IMR-90 (cell line): ENCODE measurements at regions not wholly inside any gene's neighbourhood (a gene's known extent, or its start where the extent isn't known, plus 50 kb on each side); places are given as distances from the start of the nearest gene placed in this dataset.

ENCODE experiments used
- ATAC-seq: fragments of 200-7000 bp; cut with Tn5 transposase; 2 replicates; pipeline ENCODE4 v1.9.1; 2020; ENCODE audit warnings: low read depth, mild to moderate bottlenecking, moderate library complexity
- BruUV-seq: library from RNA; stranded (reverse); fragments of 400-500 nt; replicated peaks from 2 replicates; lab custom pipeline; 2021; lab: Mats Ljungman, UMichigan
- CTCF ChIA-PET: fragments of 300-600 bp; formaldehyde crosslinking; extraction: SDS; loops from one replicate; lab custom pipeline; 2021; ENCODE audit warnings: antibody characterized with exemption; lab: Yijun Ruan, JAX
- POLR2A ChIA-PET: fragments of 300-600 bp; sonication (Branson Sonifier 250); formaldehyde crosslinking; loops from one replicate; lab custom pipeline; 2022; ENCODE audit warnings: antibody characterized with exemption; ENCODE audit not compliant: unreplicated experiment; lab: Charles Lee
- DNase-seq: peaks from one replicate; pipeline ENCODE4 v3.0.0; 2013
- H2AFZ ChIP-seq: replicated peaks from 2 replicates; pipeline ENCODE3; 2013; ENCODE audit warnings: low read length, mild to moderate bottlenecking; ENCODE audit not compliant: poor library complexity
- H2AK5ac ChIP-seq: 2 replicates; pipeline ENCODE4 v1.6.1; 2013; ENCODE audit warnings: low read depth, low read length, inconsistent platforms
- H2AK9ac ChIP-seq: replicated peaks from 2 replicates; pipeline ENCODE3; 2013; ENCODE audit warnings: mild to moderate bottlenecking, low read depth, low read length, moderate library complexity; ENCODE audit not compliant: poor library complexity
- H2BK120ac ChIP-seq: 2 replicates; pipeline ENCODE4 v1.6.1; 2013; ENCODE audit warnings: low read depth, low read length, inconsistent platforms
- H2BK15ac ChIP-seq: 3 replicates; pipeline ENCODE4 v1.6.1; 2013; ENCODE audit warnings: low read depth, low read length, inconsistent platforms
- H2BK20ac ChIP-seq: 2 replicates; pipeline ENCODE4 v1.6.1; 2013; ENCODE audit warnings: low read depth, mild to moderate bottlenecking, inconsistent platforms, low read length, moderate library complexity
- H2BK5ac ChIP-seq: 2 replicates; pipeline ENCODE4 v1.6.1; 2013; ENCODE audit warnings: mild to moderate bottlenecking, low read depth, low read length, inconsistent platforms; ENCODE audit not compliant: poor library complexity, severe bottlenecking
- H3K14ac ChIP-seq: replicated peaks from 2 replicates; pipeline ENCODE4 v1.6.1; 2013; ENCODE audit warnings: low read depth, low read length, inconsistent platforms
- H3K18ac ChIP-seq: 2 replicates; pipeline ENCODE4 v1.6.1; 2013; ENCODE audit warnings: low read depth, low read length, control low read depth
- H3K23ac ChIP-seq: 2 replicates; pipeline ENCODE4 v1.6.1; 2013; ENCODE audit warnings: low read depth, low read length, inconsistent platforms
- H3K27ac ChIP-seq: 2 replicates; pipeline ENCODE4 v1.5.1; 2013; ENCODE audit warnings: mild to moderate bottlenecking, control low read depth, low read length; ENCODE audit not compliant: insufficient read depth
- H3K27me3 ChIP-seq: 2 replicates; pipeline ENCODE4 v1.6.1; 2013; ENCODE audit warnings: low read length; ENCODE audit not compliant: control insufficient read depth, insufficient read depth
- H3K36me3 ChIP-seq: 2 replicates; pipeline ENCODE4 v1.6.1; 2013; ENCODE audit warnings: low read length, mixed read lengths; ENCODE audit not compliant: control insufficient read depth, insufficient read depth
- H3K4ac ChIP-seq: 2 replicates; pipeline ENCODE4 v1.6.1; 2013; ENCODE audit warnings: low read depth, low read length, inconsistent platforms
- H3K4me1 ChIP-seq: 2 replicates; pipeline ENCODE4 v1.6.1; 2013; ENCODE audit warnings: low read length, mixed read lengths; ENCODE audit not compliant: control insufficient read depth, insufficient read depth
- H3K4me2 ChIP-seq: 2 replicates; pipeline ENCODE4 v1.6.1; 2013; ENCODE audit warnings: low read depth, mild to moderate bottlenecking, control low read depth, low read length, moderate library complexity
- H3K4me3 ChIP-seq: 2 replicates; pipeline ENCODE4 v1.5.1; 2013; ENCODE audit warnings: low read depth, mild to moderate bottlenecking, control low read depth, low read length, moderate library complexity; ENCODE audit not compliant: insufficient read depth
- H3K56ac ChIP-seq: 2 replicates; pipeline ENCODE4 v1.6.1; 2013; ENCODE audit warnings: low read length, inconsistent platforms; ENCODE audit not compliant: insufficient read depth; ENCODE audit errors: extremely low read depth
- H3K79me1 ChIP-seq, 2 experiments: 2 replicates each; pipeline ENCODE4 v1.6.1; 2013; ENCODE audit warnings: low read length in 2 of 2, inconsistent platforms in 1 of 2, low read depth in 1 of 2
- H3K9ac ChIP-seq: 2 replicates; pipeline ENCODE4 v1.6.1; 2013; ENCODE audit warnings: low read depth, low read length, control low read depth
- H3K9me1 ChIP-seq: 2 replicates; pipeline ENCODE4 v1.6.1; 2013; ENCODE audit warnings: low read length, inconsistent platforms; ENCODE audit not compliant: insufficient read depth
- H3K9me3 ChIP-seq: 2 replicates; pipeline ENCODE4 v1.6.1; 2013; ENCODE audit warnings: low read length; ENCODE audit not compliant: control insufficient read depth, insufficient read depth
- H4K20me1 ChIP-seq: 2 replicates; pipeline ENCODE4 v1.6.1; 2013; ENCODE audit warnings: low read length, inconsistent platforms; ENCODE audit not compliant: insufficient read depth
- H4K5ac ChIP-seq: 2 replicates; pipeline ENCODE4 v1.6.1; 2013; ENCODE audit warnings: mild to moderate bottlenecking, low read depth, low read length, control low read depth
- H4K8ac ChIP-seq, 2 experiments: 2 replicates each; pipeline ENCODE4 v1.6.1; 2013; ENCODE audit warnings: low read depth in 2 of 2, low read length in 2 of 2, control low read depth in 1 of 2, inconsistent platforms in 1 of 2
- H4K91ac ChIP-seq: 2 replicates; pipeline ENCODE4 v1.6.1; 2013; ENCODE audit warnings: low read depth, low read length, inconsistent platforms; ENCODE audit not compliant: insufficient read depth
- CEBPB ChIP-seq: IDR thresholded peaks from 2 replicates; pipeline ENCODE4 v1.6.1; 2012; ENCODE audit warnings: low read depth, low read length, improper control_type of control experiment
- WGBS, 2 experiments: methylation state at CpG; one replicate each; pipeline versions ENCODE4 v1.1.5 to v1.1.7; 2013; ENCODE audit warnings: missing lambda C conversion rate in 2 of 2; ENCODE audit not compliant: insufficient read length in 1 of 2; ENCODE audit errors: extremely low coverage in 2 of 2; 5-methylcytosine and 5-hydroxymethylcytosine counted together
- dilution Hi-C: fragments of 300-500 bp; cut with HindIII; formaldehyde crosslinking; loops from one replicate; pipeline ENCODE4 v1.14.3; 2018; ENCODE audit warnings: low sequenced_read_pairs; ENCODE audit not compliant: unreplicated experiment
- in situ Hi-C: fragments of 300-500 bp; cut with MboI; formaldehyde crosslinking; loops from 3 replicates; pipeline ENCODE4 v1.14.3; 2019; ENCODE audit warnings: low sequenced_read_pairs, inconsistent platforms, mixed read lengths
- intact Hi-C: fragments of 100-400 bp; cut with micrococcal nuclease; formaldehyde crosslinking; loops from 2 replicates; pipeline ENCODE4 v1.10.0; 2022

DNA sequence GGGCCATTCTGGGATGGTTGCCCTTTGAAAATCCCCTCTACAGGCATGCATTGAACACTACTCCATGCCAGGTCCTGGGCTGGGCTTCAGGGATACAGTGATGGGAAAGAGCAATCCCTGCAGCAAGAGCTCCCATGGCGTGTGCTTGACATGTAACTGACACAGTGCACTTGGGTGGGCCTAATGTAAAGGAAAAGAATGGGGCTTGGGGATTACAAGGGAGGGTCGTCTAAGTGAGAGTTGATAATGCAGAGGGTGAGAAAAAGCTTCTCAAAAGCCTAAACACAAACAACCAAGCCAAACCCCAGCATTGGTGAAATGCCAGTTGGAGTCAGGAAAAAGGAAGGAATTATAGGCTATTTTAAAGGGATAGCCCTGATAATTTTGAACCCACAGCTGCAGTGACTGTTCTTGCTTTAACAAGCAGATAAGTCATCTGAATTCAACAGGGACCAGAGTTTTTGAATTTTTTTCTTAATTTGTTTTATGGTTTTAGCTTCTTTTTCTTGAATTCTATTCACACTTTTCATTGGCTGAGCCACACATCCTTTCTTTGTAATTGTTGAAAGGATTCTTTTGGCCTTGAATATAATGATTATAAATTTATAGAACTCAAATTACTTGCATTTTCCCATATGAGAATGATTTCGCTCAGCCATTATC lies 308.7 kb downstream of the LPIN1 start:
- H3K4me3 ChIP-seq = no peak overlapping the region
- no peak overlapping the region for H3K4me2 ChIP-seq
- POLR2A ChIA-PET = no interaction called here
- H3K4me1 ChIP-seq = peaks cover 9% of the 10 kb centered on the region
- H3K27ac ChIP-seq = no peak overlapping the region
- WGBS, 2 experiments = 20% methylated on average over 1 of the region's 3 CpGs; no CpG with 5 or more reads in 1 of the 2 experiments
- no peak overlapping the region for H2AFZ ChIP-seq
- DNase-seq (no peak), ATAC-seq (no peak)
- dilution Hi-C loops (no loop called here), in situ Hi-C loops (no loop called here), intact Hi-C loops (loop anchor here (10.0 kb wide), 3 partner anchors 120 to 380 kb away; no protein-coding TSS in a partner anchor)
- peaks cover 6% of the 10 kb centered on the region for H3K9me1 ChIP-seq
- no peak overlapping the region for H2BK20ac ChIP-seq
- H3K18ac ChIP-seq = no peak overlapping the region
- no peak overlapping the region for H3K9ac ChIP-seq
- H3K79me1 ChIP-seq = no peaks in the 10 kb centered on the region
- H4K91ac ChIP-seq = no peak overlapping the region
- H4K5ac ChIP-seq = no peak overlapping the region
- H4K20me1 ChIP-seq = no peaks in the 10 kb centered on the region
- H2AK5ac ChIP-seq = no peak overlapping the region
- H3K23ac ChIP-seq = no peak overlapping the region
- no TSS peak for BruUV-seq
- no peak overlapping the region for H2BK120ac ChIP-seq
- no peaks in the 10 kb centered on the region for H3K36me3 ChIP-seq
- H3K4ac ChIP-seq = no peak overlapping the region
- no peak overlapping the region for H3K56ac ChIP-seq
- no peak overlapping the region for H3K14ac ChIP-seq
- TF ChIP-seq CEBPB = no peak
- H2AK9ac ChIP-seq = no peak overlapping the region
- CTCF ChIA-PET = no interaction called here
- no peaks in the 10 kb centered on the region for H3K27me3 ChIP-seq
- no peak overlapping the region for H4K8ac ChIP-seq
- H3K9me3 ChIP-seq = no peaks in the 10 kb centered on the region
- H2BK15ac ChIP-seq = no peak overlapping the region
- H2BK5ac ChIP-seq = no peak overlapping the region
